Endothelial cell of umbilical vein (primary cell): ENCODE measurements at regions not wholly inside any gene's neighbourhood (a gene's known extent, or its start where the extent isn't known, plus 50 kb on each side); places are given as distances from the start of the nearest gene placed in this dataset.

Experiments
- BruUV-seq: library from RNA; stranded (reverse); fragments of 400-500 nt; replicated peaks from 2 replicates; lab custom pipeline; 2021; lab: Mats Ljungman, UMichigan
- CTCF ChIA-PET: fragments of 300-600, 350-600 bp; sonication (Branson Sonifier 250); formaldehyde crosslinking; loops from one replicate; lab custom pipeline; 2021; ENCODE audit warnings: antibody characterized with exemption, inconsistent platforms; lab: Charles Lee
- POLR2A ChIA-PET: fragments of 300-600, 350-600 bp; sonication (Branson Sonifier 250); formaldehyde crosslinking; loops from one replicate; lab custom pipeline; 2021; ENCODE audit warnings: antibody characterized with exemption, inconsistent platforms; lab: Charles Lee
- DNase-seq: peaks from one replicate; pipeline ENCODE4 v3.0.0-alpha.2; 2011; ENCODE audit warnings: low read depth, low spot score
- FAIRE-seq: peaks from 2 replicates; lab custom pipeline; 2011; peaks lifted over from hg19 to GRCh38; lab: Jason Lieb, UNC
- H2AFZ ChIP-seq: 2 replicates; pipeline ENCODE4 v1.6.0; 2012; ENCODE audit warnings: low read depth, low read length, control low read depth, inconsistent platforms
- H3K27ac ChIP-seq: 2 replicates; pipeline ENCODE4 v1.5.1; 2011; ENCODE audit warnings: low read depth, mild to moderate bottlenecking, control low read depth, low read length, moderate library complexity; ENCODE audit not compliant: insufficient read depth
- H3K27me3 ChIP-seq, 2 experiments: 2 replicates each; pipeline versions ENCODE4 v1.6.0 to v1.6.1; 2011; ENCODE audit warnings: low read length in 2 of 2, mixed read lengths in 1 of 2; ENCODE audit not compliant: control insufficient read depth in 2 of 2, insufficient read depth in 2 of 2
- H3K36me3 ChIP-seq, 2 experiments: 2 replicates in 1 of 2; 3 replicates in 1 of 2; pipeline ENCODE4 v1.5.1; 2011; ENCODE audit warnings: low read length in 2 of 2, mild to moderate bottlenecking in 1 of 2, moderate library complexity in 1 of 2; ENCODE audit not compliant: control insufficient read depth in 2 of 2, insufficient read depth in 2 of 2; ENCODE audit errors: extremely low read depth in 1 of 2
- H3K4me1 ChIP-seq: 3 replicates; pipeline ENCODE4 v1.5.1; 2011; ENCODE audit warnings: mild to moderate bottlenecking, low read length; ENCODE audit not compliant: control insufficient read depth, insufficient read depth; ENCODE audit errors: extremely low read depth
- H3K4me2 ChIP-seq: 2 replicates; pipeline ENCODE4 v1.6.1; 2011; ENCODE audit warnings: low read length, control low read depth, mixed read lengths; ENCODE audit not compliant: insufficient read depth
- H3K4me3 ChIP-seq, 3 experiments: fragments of 200-600 bp in 1 of 3; sonication (generic), shearing (Covaris generic) in 1 of 3; replicated peaks in 1 of 3; 2 replicates each; pipeline ENCODE4 v1.5.1; 2011 to 2016; ENCODE audit warnings: control low read depth in 3 of 3, low read length in 3 of 3, mild to moderate bottlenecking in 2 of 3, inconsistent platforms in 1 of 3, low read depth in 1 of 3, moderate library complexity in 1 of 3; ENCODE audit not compliant: insufficient read depth in 1 of 3
- H3K79me2 ChIP-seq: 2 replicates; pipeline ENCODE4 v1.6.0; 2012; ENCODE audit warnings: low read length, inconsistent platforms; ENCODE audit not compliant: control insufficient read depth, insufficient read depth
- H3K9ac ChIP-seq: replicated peaks from 2 replicates; pipeline ENCODE3; 2011; ENCODE audit warnings: low read length, control low read depth; ENCODE audit not compliant: insufficient read depth; ENCODE audit errors: extremely low read depth
- H3K9me1 ChIP-seq: replicated peaks from 3 replicates; pipeline ENCODE4 v1.6.0; 2011; ENCODE audit warnings: mild to moderate bottlenecking, low read length; ENCODE audit not compliant: control insufficient read depth, insufficient read depth; ENCODE audit errors: extremely low read depth
- H3K9me3 ChIP-seq: replicated peaks from 2 replicates; pipeline ENCODE4 v1.5.1; 2012; ENCODE audit warnings: low read length, inconsistent platforms; ENCODE audit not compliant: control insufficient read depth, insufficient read depth
- H4K20me1 ChIP-seq: replicated peaks from 2 replicates; pipeline ENCODE3; 2011; ENCODE audit warnings: mild to moderate bottlenecking, low read length; ENCODE audit not compliant: control insufficient read depth, insufficient read depth; ENCODE audit errors: extremely low read depth
- GATA2 ChIP-seq: IDR thresholded peaks from 2 replicates; pipeline ENCODE4 v1.7.0; 2011; ENCODE audit warnings: low read depth, mild to moderate bottlenecking, moderate library complexity, mixed read lengths, low read length; ENCODE audit not compliant: insufficient read length, insufficient read depth
- JUN ChIP-seq: IDR thresholded peaks from 2 replicates; pipeline ENCODE4 v1.6.1; 2011; ENCODE audit warnings: borderline replicate concordance, low read depth; ENCODE audit not compliant: insufficient read length, insufficient read depth
- MAX ChIP-seq: IDR thresholded peaks from 2 replicates; pipeline ENCODE4 v1.6.1; 2011; ENCODE audit not compliant: insufficient read depth, insufficient read length
- POLR2A ChIP-seq: IDR thresholded peaks from 2 replicates; pipeline ENCODE4 v1.6.1; 2012; ENCODE audit warnings: low read depth, mild to moderate bottlenecking, control low read depth, low read length
- dilution Hi-C: fragments of 300-500 bp; cut with MboI; formaldehyde crosslinking; loops from one replicate; pipeline ENCODE4 v1.15.0; 2019; ENCODE audit warnings: low sequenced_read_pairs; ENCODE audit not compliant: extremely low pct_ligation_motif_present
- intact Hi-C: fragments of 100-400 bp; cut with micrococcal nuclease; formaldehyde crosslinking; loops from one replicate; pipeline ENCODE4 v1.10.0; 2022
- TF ChIP-seq, protein P1 (sequence below), 2 donors: IDR thresholded peaks; 1 replicate in 1 of 2; 2 replicates in 1 of 2; pipeline ENCODE4 v1.5.1; 2011; ENCODE audit warnings: low read length in 2 of 2, mild to moderate bottlenecking in 2 of 2, moderate library complexity in 2 of 2, control low read depth in 1 of 2, inconsistent platforms in 1 of 2, low read depth in 1 of 2; ENCODE audit not compliant: insufficient read depth in 1 of 2; ENCODE audit errors: extremely low read depth in 1 of 2

DNA sequence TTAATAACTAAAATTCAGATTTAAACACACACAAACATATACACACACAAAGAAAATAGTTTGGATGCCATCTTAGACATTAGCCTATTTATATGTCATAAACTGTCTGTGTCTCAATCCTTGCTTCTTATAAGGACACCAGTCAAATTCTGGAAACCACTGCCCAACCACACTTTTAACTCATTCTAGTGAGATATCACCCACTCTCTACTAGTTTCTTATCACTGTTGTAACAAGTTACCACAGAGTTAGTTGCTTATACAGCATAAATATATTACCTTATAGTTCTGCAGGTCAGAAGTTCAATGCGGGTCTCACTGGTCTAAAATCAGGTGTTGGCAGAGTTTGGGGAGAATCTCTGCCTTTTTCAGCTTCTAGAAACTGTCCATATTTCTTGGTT is 239.1 kb downstream of the MTX2 start:
- H3K4me3 ChIP-seq: no peak overlapping the region
- no peaks in the 10 kb centered on the region for H3K4me1 ChIP-seq
- H3K4me2 ChIP-seq: no peak overlapping the region
- TF ChIP-seq GATA2: no peak
- TF ChIP-seq, protein P1, sequence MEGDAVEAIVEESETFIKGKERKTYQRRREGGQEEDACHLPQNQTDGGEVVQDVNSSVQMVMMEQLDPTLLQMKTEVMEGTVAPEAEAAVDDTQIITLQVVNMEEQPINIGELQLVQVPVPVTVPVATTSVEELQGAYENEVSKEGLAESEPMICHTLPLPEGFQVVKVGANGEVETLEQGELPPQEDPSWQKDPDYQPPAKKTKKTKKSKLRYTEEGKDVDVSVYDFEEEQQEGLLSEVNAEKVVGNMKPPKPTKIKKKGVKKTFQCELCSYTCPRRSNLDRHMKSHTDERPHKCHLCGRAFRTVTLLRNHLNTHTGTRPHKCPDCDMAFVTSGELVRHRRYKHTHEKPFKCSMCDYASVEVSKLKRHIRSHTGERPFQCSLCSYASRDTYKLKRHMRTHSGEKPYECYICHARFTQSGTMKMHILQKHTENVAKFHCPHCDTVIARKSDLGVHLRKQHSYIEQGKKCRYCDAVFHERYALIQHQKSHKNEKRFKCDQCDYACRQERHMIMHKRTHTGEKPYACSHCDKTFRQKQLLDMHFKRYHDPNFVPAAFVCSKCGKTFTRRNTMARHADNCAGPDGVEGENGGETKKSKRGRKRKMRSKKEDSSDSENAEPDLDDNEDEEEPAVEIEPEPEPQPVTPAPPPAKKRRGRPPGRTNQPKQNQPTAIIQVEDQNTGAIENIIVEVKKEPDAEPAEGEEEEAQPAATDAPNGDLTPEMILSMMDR (IDR thresholded peaks at IDR 0.05; ENCODE audit: extremely low read depth in 1 of 2, insufficient read depth in 1 of 2, low read depth in 1 of 2, low read length in 2 of 2): no peak
- no peak for TF ChIP-seq MAX
- no peak for TF ChIP-seq POLR2A
- TF ChIP-seq JUN: no peak
- ChIA-PET POLR2A (no interaction called here), CTCF (no interaction called here)
- no peak for DNase-seq
- H4K20me1 ChIP-seq: no peaks in the 10 kb centered on the region
- no peaks in the 10 kb centered on the region for H3K9me3 ChIP-seq
- dilution Hi-C loops: no loop called here
- H3K36me3 ChIP-seq: no peaks in the 10 kb centered on the region
- H3K27ac ChIP-seq: no peak overlapping the region
- no peak overlapping the region for H2AFZ ChIP-seq
- H3K9ac ChIP-seq: no peak overlapping the region
- intact Hi-C loops: no loop called here
- no peaks in the 10 kb centered on the region for H3K27me3 ChIP-seq
- FAIRE-seq: no peak
- H3K79me2 ChIP-seq: no peaks in the 10 kb centered on the region
- no TSS peak for BruUV-seq
- no peaks in the 10 kb centered on the region for H3K9me1 ChIP-seq
